ENCODE measurements at regions not wholly inside any gene's neighbourhood (a gene's known extent, or its start where the extent isn't known, plus 50 kb on each side); places are given as distances from the start of the nearest gene placed in this dataset.

DNA sequence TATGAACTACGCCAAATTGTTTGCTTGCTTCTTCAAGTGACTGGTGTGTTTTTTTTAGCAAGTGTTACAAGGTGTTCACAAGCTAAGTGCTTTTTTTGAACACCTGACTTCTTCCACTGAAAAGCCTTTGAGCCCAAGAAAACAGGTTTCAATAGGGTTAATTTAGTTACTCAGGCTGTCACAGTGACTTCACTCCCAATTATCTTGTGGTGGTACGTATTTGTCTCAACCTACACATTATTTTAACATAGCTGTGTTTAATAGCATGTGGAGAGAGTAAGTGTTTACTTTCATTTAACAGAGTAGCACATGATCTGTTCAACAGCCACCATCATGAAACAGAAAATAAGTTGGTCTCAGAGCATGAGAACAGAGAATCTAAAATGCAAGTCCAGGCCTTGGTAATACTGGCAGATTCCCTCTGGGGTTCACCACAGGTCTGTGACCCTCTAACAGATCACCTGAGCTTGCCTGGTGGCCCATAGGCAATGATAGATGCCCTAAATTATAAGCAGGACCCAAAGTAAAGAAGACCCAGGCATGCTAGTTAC lies 267.7 kb upstream of the SMARCA2 start:
- Histone ChIP-seq H4K20me1 (replicated peaks; ENCODE audit: control insufficient read depth, extremely low read depth, insufficient read depth, low read length) (no peaks in the 10 kb centered on the region), H3K9me3 (replicated peaks; ENCODE audit: control insufficient read depth, insufficient read depth, low read length) (no peaks in the 10 kb centered on the region), H3K4me1 (ENCODE audit: control insufficient read depth, extremely low read depth, insufficient read depth, low read length) (no peaks in the 10 kb centered on the region), H3K9me1 (replicated peaks; ENCODE audit: control insufficient read depth, extremely low read depth, insufficient read depth, low read length) (no peaks in the 10 kb centered on the region), H3K9ac (replicated peaks; ENCODE audit: extremely low read depth, insufficient read depth, low read length) (no peak overlapping the region), H3K27me3 (ENCODE audit: control insufficient read depth in 2 of 2, insufficient read depth in 2 of 2, low read length in 2 of 2) (no peaks in the 10 kb centered on the region), H3K4me2 (ENCODE audit: insufficient read depth, low read length) (no peak overlapping the region), H3K27ac (ENCODE audit: insufficient read depth, low read depth, low read length) (no peak overlapping the region), H2AFZ (ENCODE audit: low read depth, low read length) (no peak overlapping the region), H3K36me3 (ENCODE audit: control insufficient read depth in 2 of 2, extremely low read depth in 1 of 2, insufficient read depth in 2 of 2, low read length in 2 of 2) (no peaks in the 10 kb centered on the region), H3K4me3 (replicated peaks in 1 of 3; ENCODE audit: insufficient read depth in 1 of 3, low read depth in 1 of 3, low read length in 3 of 3) (no peak overlapping the region), H3K79me2 (ENCODE audit: control insufficient read depth, insufficient read depth, low read length) (no peaks in the 10 kb centered on the region)
- FAIRE-seq (no peak), DNase-seq (ENCODE audit: low read depth, low spot score) (no peak)
- dilution Hi-C loops (cut with MboI; ENCODE audit: extremely low pct_ligation_motif_present, low sequenced_read_pairs): no loop called here
- intact Hi-C loops (cut with micrococcal nuclease): no loop called here
- ChIA-PET POLR2A (no interaction called here), CTCF (no interaction called here)
- no peak for TF ChIP-seq EZH2 (IDR thresholded peaks at IDR 0.05; ENCODE audit: borderline replicate concordance, low read depth, low read length, severe bottlenecking)
- no peak for TF ChIP-seq JUN (IDR thresholded peaks at IDR 0.05; ENCODE audit: borderline replicate concordance, insufficient read depth, insufficient read length, low read depth)
- TF ChIP-seq GATA2 (IDR thresholded peaks at IDR 0.05; ENCODE audit: insufficient read depth, insufficient read length, low read depth, low read length): no peak
- no peak for TF ChIP-seq FOS (IDR thresholded peaks at IDR 0.05; ENCODE audit: borderline replicate concordance, insufficient read depth, low read length)
- no peak for TF ChIP-seq MYC (IDR thresholded peaks at IDR 0.05; ENCODE audit: low read depth, low read length)
- no TSS peak for BruUV-seq (replicated peaks)

- ChIA-PET POLR2A (no interaction called here), CTCF (no interaction called here)
- no peaks in the 10 kb centered on the region for H3K9me1 ChIP-seq (replicated peaks; ENCODE audit: control insufficient read depth, extremely low read depth, insufficient read depth, low read length)
- no peak overlapping the region for H3K9ac ChIP-seq (replicated peaks; ENCODE audit: extremely low read depth, insufficient read depth, low read length)
- H3K4me1 ChIP-seq (ENCODE audit: control insufficient read depth, extremely low read depth, insufficient read depth, low read length): no peaks in the 10 kb centered on the region
- no peak for FAIRE-seq
- no peak overlapping the region for H3K27ac ChIP-seq (ENCODE audit: insufficient read depth, low read depth, low read length)
- no peak overlapping the region for H3K4me2 ChIP-seq (ENCODE audit: insufficient read depth, low read length)
- dilution Hi-C loops (cut with MboI; ENCODE audit: extremely low pct_ligation_motif_present, low sequenced_read_pairs) (no loop called here), intact Hi-C loops (cut with micrococcal nuclease) (no loop called here)
- H3K4me3 ChIP-seq (replicated peaks in 1 of 3; ENCODE audit: insufficient read depth in 1 of 3, low read depth in 1 of 3, low read length in 3 of 3): no peak overlapping the region
- no peak for DNase-seq (ENCODE audit: low read depth, low spot score)
- no peak overlapping the region for H2AFZ ChIP-seq (ENCODE audit: low read depth, low read length)
- TF ChIP-seq MAX (IDR thresholded peaks at IDR 0.05; ENCODE audit: insufficient read depth, insufficient read length) (no peak), JUN (IDR thresholded peaks at IDR 0.05; ENCODE audit: borderline replicate concordance, insufficient read depth, insufficient read length, low read depth) (no peak), EZH2 (IDR thresholded peaks at IDR 0.05; ENCODE audit: borderline replicate concordance, low read depth, low read length, severe bottlenecking) (no peak), GATA2 (IDR thresholded peaks at IDR 0.05; ENCODE audit: insufficient read depth, insufficient read length, low read depth, low read length) (no peak), FOS (IDR thresholded peaks at IDR 0.05; ENCODE audit: borderline replicate concordance, insufficient read depth, low read length) (no peak), MYC (IDR thresholded peaks at IDR 0.05; ENCODE audit: low read depth, low read length) (no peak)
- TF ChIP-seq, protein P1, sequence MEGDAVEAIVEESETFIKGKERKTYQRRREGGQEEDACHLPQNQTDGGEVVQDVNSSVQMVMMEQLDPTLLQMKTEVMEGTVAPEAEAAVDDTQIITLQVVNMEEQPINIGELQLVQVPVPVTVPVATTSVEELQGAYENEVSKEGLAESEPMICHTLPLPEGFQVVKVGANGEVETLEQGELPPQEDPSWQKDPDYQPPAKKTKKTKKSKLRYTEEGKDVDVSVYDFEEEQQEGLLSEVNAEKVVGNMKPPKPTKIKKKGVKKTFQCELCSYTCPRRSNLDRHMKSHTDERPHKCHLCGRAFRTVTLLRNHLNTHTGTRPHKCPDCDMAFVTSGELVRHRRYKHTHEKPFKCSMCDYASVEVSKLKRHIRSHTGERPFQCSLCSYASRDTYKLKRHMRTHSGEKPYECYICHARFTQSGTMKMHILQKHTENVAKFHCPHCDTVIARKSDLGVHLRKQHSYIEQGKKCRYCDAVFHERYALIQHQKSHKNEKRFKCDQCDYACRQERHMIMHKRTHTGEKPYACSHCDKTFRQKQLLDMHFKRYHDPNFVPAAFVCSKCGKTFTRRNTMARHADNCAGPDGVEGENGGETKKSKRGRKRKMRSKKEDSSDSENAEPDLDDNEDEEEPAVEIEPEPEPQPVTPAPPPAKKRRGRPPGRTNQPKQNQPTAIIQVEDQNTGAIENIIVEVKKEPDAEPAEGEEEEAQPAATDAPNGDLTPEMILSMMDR (IDR thresholded peaks at IDR 0.05; ENCODE audit: extremely low read depth in 1 of 2, insufficient read depth in 1 of 2, low read depth in 1 of 2, low read length in 2 of 2): no peak
- H4K20me1 ChIP-seq (replicated peaks; ENCODE audit: control insufficient read depth, extremely low read depth, insufficient read depth, low read length): no peaks in the 10 kb centered on the region
- H3K9me3 ChIP-seq (replicated peaks; ENCODE audit: control insufficient read depth, insufficient read depth, low read length): no peaks in the 10 kb centered on the region
- no TSS peak for BruUV-seq (replicated peaks)
- no peaks in the 10 kb centered on the region for H3K79me2 ChIP-seq (ENCODE audit: control insufficient read depth, insufficient read depth, low read length)
- H3K36me3 ChIP-seq (ENCODE audit: control insufficient read depth in 2 of 2, extremely low read depth in 1 of 2, insufficient read depth in 2 of 2, low read length in 2 of 2): no peaks in the 10 kb centered on the region
- no peaks in the 10 kb centered on the region for H3K27me3 ChIP-seq (ENCODE audit: control insufficient read depth in 2 of 2, insufficient read depth in 2 of 2, low read length in 2 of 2)
Measured at GRCh38 chr9:1748407-1748806, 266.7 kb upstream of the SMARCA2 start.

All from endothelial cell of umbilical vein (primary cell).